ENCODE measurements at regions not wholly inside any gene's neighbourhood (a gene's known extent, or its start where the extent isn't known, plus 50 kb on each side); places are given as distances from the start of the nearest gene placed in this dataset.
"Not testable (repeated sequence)": the region's sequence is repeated elsewhere in the genome, so short reads cannot be mapped to it uniquely, and the experiment has no call there.

DNA sequence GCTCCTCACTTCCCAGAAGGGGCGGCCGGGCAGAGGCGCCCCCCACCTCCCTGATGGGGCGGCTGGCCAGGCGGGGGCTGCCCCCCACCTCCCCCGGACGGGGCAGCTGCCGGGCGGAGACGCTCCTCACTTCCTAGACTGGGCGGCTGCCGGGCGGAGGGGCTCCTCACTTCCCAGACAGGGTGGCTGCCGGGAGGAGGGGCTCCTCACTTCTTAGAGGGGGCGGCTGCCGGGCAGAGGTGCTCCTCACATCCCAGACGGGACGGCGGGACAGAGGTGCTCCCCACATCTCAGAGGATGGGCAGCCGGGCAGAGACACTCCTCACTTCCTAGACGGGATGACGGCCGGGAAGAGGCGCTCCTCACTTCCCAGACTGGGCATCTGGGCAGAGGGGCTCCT is 534.0 kb upstream of the FAM98A start:
- not testable (repeated sequence) for DNase-seq (ENCODE audit: low spot score)

GRCh38 chr2:34126279-34126678 is 527.2 kb upstream of the FAM98A start:
- no peak for DNase-seq (ENCODE audit: low spot score)

DNA sequence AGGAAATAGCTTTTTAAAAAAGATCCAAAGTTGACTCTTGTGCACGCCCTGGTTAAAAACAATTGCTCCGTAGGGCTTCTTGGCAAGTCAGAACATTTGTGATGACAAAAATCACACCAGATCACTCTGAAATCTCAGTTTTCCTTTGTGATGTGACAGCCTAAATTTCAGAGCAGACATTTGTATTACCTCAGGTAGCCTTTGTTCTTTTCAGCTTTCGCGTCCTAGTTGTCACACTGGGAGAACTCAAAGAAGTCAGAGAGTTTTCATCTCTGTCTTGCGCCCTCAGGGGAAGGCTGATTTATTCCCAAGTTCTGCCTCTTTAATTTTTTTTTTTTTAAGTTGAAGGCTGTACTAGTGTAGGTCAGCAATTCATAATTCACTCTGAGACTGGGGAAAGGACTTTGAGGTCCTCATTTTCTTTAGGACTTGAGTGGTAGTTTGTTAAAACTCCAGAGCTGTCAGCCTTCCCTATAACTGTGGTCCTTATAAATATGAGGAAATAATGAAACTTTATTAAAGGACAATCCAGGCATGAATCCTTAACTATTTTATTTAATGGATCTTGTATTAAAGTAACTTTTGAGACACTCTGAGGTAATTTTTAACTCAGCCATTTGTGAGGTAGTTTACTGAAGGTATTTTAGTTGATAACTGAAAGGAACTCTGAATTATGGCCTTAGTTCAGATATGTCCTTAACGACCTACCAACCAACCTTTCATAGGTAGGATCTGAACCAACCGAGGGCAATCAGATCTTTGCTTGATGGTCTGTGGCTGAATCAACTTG is 525.1 kb upstream of the FAM98A start:
- no peak for DNase-seq (ENCODE audit: low spot score)

DNA sequence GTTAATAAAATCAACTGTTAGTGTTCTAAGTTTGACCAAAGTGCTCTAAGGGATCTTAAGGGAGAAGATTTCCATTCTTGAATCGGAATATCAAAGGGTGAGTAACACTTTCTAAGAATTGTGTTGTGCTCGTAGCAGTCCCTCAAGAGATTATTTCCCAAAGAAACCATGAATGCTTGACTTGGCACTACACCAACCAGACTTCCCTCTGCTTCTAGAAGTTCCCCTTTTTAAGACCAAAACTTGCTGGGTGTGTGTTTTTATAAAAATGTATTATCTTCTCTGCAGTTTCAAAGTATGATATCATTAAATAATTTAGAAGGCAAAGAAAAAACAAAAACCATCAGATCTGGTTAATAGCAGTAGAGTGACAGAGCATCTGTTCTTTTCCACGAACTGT is 522.0 kb upstream of the FAM98A start:
- DNase-seq (ENCODE audit: low spot score) = no peak

- no peak for DNase-seq (ENCODE audit: low spot score)
Observed at GRCh38 chr2:34115076-34115475, 516.0 kb upstream of the FAM98A start.

- DNase-seq (ENCODE audit: low spot score) = no peak
Observed at GRCh38 chr2:34112161-34112560, 513.1 kb upstream of the FAM98A start.

DNA sequence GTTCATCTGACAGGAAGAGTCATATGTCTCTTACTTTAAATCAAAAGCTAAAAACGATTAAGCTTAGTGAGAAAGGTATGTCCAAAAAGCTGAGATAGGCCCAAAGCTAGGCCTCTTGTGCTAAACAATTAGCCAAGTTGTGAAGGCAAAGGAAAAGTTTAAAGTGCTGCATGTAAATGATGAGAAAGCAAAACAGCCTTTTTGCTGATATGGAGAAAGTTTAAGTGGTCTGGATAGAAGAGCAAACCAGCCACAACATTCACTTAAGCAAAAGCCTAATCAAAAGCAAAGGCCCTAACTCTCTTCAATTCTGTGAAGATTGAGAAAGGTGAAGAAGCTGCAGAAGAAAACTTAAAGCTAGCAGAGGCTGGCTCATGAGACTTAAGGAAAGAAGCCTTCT is 511.3 kb upstream of the FAM98A start:
- DNase-seq (ENCODE audit: low spot score) = no peak

DNA sequence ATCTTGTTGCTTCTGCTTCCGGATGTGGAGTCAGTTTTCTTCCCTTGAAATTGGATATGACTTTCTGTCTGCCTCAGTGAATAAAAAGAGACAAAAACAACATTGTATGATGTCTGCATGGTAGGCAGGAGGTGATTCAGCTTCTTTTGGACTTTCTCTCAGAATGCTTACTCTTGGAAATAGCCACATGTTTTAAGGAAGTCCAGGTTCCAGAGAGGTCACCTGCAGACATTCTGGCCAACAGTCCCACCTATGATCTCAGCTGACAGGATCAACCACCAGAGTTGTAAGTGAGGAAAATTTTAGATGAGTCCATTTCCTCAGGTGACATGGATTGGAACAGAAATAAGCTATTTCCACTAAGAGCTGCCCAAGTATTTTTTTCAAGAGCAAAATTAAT is 508.7 kb upstream of the FAM98A start:
- no peak for DNase-seq (ENCODE audit: low spot score)

- no peak for DNase-seq (ENCODE audit: low spot score)
Observed at GRCh38 chr2:34105006-34105767, 506.1 kb upstream of the FAM98A start.

- DNase-seq (ENCODE audit: low spot score) = no peak
Observed at GRCh38 chr2:34104601-34105000, 505.5 kb upstream of the FAM98A start.

DNA sequence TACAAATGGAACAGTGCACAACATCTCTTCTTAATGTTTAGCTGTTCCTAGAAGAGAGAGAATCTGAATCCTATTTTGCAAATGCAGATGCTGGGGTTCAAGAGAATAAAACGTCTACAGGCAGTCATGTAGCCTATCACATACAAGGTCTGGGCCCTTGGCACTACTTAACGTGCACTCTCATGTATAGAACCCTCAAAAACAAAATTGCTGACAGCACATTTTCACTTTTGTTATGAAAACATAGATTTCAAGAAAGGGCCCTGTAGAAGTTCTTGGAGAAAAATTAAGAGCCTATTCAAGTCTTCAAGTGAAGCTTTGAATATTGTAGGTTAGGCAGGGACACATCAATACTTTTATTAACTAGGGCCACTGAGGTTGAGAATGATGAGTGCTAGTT is 504.3 kb upstream of the FAM98A start:
- no peak for DNase-seq (ENCODE audit: low spot score)

DNA sequence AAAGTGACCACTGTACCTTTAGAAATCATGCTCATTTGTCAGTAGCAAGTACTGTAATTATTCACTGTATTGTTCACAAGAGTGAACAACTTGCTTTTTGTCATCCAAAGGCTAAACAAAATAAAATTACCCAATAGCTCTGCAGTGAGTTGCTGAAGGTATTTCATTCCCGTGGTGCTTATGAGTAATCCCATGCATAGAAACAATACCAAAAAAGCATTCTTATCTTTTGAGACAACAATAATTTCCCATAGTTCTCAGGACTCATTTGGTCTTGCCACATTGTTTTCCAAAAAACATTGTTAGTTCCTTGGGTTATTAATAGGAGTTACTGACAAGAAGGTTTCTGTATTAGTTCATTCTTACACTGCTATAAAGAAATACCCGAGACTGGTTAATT is 503.2 kb upstream of the FAM98A start:
- no peak for DNase-seq (ENCODE audit: low spot score)

GRCh38 chr2:34099377-34099776 is 500.3 kb upstream of the FAM98A start:
- DNase-seq (ENCODE audit: low spot score) = no peak

GRCh38 chr2:34098256-34098655 is 499.2 kb upstream of the FAM98A start:
- DNase-seq (ENCODE audit: low spot score) = no peak

GRCh38 chr2:34096562-34097171 is 497.6 kb upstream of the FAM98A start:
- DNase-seq (ENCODE audit: low spot score) = no peak

DNA sequence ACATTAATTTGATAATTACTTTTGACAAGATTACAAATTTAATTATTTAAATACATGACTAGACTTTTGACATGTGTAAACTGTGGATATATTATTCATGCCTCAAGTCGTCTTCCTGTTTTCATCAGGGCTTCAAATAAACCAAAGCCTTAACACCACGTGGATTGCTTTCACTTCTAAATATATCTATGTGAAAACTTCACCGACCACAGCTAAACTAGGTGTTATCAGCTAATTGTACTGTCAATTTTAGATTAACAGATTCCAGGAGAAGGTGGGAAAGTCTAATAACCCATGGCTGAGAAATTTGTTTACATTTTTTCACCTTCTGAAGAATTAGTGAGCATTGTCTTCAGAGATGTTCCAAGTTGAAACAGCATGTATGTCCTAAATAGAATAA is 494.7 kb upstream of the FAM98A start:
- no peak for DNase-seq (ENCODE audit: low spot score)

GRCh38 chr2:34070196-34070595 is 471.1 kb upstream of the FAM98A start:
- no peak for DNase-seq (ENCODE audit: low spot score)

DNA sequence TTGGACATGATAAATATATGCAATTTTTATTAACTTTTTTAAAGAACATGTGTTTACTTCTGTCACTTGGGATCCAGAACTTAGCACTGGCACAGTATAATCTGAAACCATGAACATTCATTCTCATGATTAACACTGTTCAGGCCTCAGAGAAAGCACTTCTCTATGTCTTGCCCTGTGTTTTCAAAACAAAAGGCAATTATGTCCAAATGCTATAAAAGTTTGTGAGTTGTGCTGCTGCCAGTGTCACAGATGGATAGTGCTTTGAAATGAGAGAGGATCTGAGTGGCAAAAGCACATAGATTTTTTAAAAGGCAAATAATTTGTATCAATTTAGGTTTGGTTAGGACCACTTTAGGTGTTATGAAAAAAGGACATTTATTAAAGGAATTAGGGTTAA is 470.5 kb upstream of the FAM98A start:
- no peak for DNase-seq (ENCODE audit: low spot score)

DNA sequence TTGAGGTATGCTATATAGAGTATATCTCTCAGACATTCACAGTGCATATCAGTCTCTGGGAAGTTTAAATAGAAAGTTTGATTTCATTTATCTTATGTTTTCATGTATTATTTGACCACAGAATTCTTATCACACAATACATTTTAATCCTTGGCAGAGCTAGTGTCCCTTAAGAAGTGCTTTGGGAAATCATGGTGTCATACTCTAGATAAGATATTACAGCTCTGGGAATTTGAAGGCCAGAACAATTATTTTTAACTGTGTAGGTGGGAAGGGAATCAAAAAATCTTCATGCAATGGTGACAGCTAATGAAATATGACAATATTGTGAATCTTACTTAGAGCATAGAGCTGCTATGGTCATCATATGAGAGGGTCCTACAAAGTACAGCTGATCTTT is 451.3 kb upstream of the FAM98A start:
- DNase-seq (ENCODE audit: low spot score) = no peak

- DNase-seq (ENCODE audit: low spot score) = no peak
Observed at GRCh38 chr2:34045101-34045655, 446.1 kb upstream of the FAM98A start.

DNA sequence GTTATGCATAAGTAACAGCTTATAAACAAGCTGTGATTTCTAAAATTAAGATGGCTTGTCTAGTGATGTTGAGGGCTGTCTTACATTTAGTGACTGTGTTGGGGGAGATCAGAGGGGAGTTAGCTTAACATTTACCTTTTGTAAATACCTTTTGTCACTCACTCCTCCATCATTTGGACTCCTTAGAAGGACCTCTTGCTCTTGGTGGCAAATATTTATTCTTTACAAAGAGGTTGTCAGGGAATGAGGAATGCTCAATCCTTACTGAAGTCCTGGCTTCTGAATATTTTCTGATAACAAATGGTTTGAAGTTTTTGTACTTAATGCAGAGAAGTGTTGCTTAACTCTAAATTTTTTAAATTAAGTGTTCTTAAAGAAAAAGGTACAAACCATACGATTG is 438.8 kb upstream of the FAM98A start:
- no peak for DNase-seq (ENCODE audit: low spot score)

DNA sequence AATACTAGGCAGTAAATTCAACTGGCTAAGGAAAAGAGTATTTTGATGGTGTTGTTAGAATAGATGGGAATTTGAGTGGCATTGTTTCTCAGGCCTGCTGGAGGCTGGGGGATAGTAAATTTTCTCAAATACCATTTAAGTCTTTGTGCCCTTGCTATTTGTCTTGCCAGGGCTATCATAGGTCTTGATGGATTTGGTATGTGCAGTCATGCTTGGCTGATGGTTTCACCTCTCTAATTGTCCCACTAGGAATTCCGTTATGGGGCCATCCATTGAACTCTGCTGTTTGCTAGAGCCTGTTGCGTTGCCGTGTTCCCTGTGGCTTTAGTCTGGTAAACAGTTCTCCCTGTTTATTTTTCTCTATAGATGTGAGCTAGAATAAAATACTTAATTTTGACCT is 438.1 kb upstream of the FAM98A start:
- no peak for DNase-seq (ENCODE audit: low spot score)

All from mesenteric fat pad (tissue), 1 donor.